22Rv1 (cell line): ENCODE measurements at regions not wholly inside any gene's neighbourhood (a gene's known extent, or its start where the extent isn't known, plus 50 kb on each side); places are given as distances from the start of the nearest gene placed in this dataset.

ENCODE experiments used
- CTCF ChIP-seq: fragments of 450-650 bp; IDR thresholded peaks from 2 replicates; pipeline ENCODE4 v1.5.1; 2017; ENCODE audit warnings: mild to moderate bottlenecking
- ZFX ChIP-seq: fragments of 450-650 bp; IDR thresholded peaks from 2 replicates; pipeline ENCODE4 v1.6.1; 2017; ENCODE audit warnings: antibody characterized with exemption, borderline replicate concordance

GRCh38 chr2:235377176-235377575 lies 116.7 kb upstream of the AGAP1 start:
- TF ChIP-seq CTCF (no peak), ZFX (no peak)
